GM19455 (cell line): ENCODE measurements at regions not wholly inside any gene's neighbourhood (a gene's known extent, or its start where the extent isn't known, plus 50 kb on each side); places are given as distances from the start of the nearest gene placed in this dataset.

Experiments used
- ATAC-seq: cut with Tn5 transposase; IDR thresholded peaks from one replicate; pipeline ENCODE4 v1.9.1; 2021; ENCODE audit not compliant: unreplicated experiment

DNA sequence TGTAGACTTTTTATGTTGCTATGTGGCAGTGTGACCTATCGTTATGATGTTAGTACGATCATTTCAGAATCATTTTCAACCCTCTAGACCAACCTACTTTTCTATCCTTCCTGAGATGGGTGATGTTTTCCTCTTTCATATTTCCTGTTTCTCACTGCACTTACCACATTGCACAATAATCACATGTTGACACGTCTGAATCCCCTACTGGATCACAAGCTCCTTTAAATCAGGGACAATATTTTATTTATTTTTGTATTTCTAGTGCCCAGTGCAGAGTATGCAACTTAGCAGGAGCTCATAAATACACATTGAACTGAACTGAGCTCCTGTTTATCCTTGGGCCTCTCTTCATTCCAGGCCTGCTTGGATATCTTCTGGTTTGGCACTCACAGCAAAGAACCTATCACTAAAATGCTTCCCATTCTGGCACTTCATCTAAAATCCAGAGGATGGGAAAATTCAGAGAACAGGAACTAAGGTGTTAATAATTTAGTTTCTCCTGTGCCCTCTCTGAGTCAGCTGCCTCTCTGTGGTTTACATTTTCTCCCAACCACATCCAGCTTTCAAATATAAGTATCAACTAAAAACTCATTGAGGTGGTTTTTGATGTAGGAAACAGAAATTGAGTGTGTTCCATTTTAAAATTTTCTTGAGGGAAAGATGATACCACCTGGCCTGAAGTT lies 69.4 kb upstream of the DYRK2 start:
- no peak for ATAC-seq

DNA sequence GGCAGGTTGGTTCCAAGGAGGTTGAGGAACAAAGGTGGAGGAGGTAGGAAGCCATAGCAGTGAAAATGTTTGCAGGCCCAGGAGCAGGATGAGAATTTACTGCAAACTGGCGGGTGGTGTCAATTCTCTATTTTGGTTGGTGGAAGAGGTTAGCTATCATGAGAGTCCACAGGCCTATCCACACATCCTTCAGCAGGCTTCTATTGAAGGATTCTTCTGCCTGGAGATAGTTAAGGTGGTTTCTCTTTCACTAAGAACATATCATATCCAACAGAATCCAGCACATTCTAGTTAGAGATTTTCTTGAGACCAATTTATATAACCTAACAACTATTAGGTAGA lies 68.9 kb upstream of the DYRK2 start:
- ATAC-seq = no peak

DNA sequence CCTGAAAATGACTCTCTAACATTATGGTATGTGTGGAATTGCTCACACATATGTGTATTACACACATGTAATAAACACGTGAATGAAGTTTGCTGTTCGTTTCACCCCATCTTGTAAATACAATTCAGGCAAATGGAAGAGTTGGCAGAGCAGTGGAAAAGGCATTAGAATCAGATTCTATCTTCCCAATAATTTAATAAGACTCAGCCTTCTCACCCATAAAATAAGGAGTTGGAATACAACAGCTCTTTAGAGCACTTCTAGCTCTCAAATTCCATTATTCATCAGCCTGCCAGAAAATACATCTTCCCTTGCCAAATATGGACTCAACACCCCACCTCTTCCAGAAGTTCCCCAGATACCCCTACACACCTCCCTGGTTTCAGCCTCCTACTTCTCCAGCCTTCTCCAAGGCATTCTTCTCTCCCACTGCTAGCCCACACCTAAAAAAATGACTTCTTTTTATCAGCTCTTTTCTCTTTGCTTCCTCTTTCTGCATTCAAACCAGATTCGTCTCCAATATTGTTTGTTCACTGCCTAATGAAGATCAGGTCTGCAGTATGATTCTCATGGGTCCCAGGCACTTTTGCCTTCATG lies 66.2 kb upstream of the DYRK2 start:
- ATAC-seq = no peak

DNA sequence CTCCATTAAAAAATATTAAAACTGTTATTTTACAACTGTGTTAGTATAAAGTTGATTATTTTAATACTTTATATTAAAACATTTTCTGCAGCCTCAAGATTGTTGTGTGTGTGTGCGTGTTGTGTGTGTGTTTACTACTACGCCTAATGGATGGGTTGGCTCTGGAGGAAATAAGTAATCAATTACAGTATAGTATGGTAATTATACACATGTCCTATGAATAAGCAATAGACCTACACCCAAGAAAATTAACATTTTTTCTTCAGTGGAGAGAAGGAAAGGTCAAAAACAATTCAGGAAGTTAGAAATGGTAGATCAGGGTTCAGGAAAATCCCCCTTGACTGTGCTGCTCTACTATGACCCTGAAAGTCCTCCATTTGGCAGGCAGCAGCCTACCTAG lies 65.7 kb upstream of the DYRK2 start:
- no peak for ATAC-seq

DNA sequence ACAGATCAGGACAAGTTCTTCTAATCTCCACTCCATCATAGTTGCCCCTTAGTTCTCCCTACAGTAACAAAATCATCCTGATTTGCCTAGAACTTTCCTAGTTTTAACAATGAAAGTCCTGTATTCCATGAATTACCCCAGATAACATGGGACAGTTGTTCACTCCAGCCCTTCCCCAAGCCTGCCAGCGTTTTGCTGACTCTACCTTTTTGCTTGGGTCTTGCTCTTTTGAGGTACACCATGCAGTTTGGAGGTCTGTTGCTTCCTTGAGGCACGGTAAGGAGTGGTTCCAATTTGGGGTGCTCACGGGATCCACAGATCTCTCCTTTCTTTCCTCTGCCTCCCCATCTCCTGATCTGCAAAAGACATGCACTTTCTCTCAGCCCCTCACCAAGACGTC lies 61.6 kb upstream of the DYRK2 start:
- ATAC-seq = no peak

DNA sequence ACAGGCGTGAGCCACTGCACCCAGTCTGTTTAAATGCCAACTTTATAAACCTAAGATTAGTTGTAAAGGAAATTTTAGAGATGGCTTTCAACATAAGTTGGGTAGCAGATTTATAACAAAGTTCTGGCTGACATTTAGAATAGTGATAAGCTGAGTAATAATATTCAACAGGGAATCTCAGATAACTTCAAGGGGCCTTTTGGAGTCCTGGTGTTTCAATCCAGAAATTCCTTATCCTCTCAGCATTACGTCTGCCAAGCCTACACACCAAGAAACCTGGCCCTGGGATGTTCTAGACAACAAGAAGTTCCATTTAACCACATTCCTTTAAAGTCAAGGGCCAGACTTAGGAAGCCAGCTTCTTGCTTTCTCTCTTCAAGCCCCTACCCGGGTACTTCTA lies 59.5 kb upstream of the DYRK2 start:
- no peak for ATAC-seq

DNA sequence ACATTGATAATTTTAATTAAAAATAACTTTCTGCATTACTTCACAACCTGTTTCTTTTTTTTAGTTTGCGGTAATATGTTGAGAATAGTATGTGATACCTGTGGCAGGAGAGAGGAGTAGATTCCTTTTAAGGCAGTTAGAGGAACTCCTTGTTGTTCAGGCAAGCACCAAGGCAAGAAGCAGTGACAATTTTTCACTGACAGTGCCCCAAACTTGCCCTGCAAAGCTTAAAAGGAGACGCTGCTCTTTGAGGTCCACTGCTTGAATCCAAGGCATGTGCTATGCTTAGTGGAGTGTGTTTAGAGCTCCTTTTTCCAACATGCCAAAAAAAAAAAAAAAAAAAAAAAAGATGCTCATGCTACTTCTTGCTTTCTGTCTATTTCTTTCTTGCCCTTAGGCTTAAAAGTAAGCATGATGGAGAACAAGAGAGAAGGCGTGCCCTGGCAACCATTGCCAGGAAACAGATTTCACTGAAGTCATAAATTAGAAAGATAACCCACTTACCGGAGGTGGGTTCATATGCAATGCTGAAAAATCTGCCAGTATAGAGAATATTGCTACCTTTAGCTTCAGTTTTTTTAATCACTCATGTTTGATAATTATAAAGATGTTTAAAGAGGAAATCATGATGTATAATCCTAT lies 58.3 kb upstream of the DYRK2 start:
- no peak for ATAC-seq

DNA sequence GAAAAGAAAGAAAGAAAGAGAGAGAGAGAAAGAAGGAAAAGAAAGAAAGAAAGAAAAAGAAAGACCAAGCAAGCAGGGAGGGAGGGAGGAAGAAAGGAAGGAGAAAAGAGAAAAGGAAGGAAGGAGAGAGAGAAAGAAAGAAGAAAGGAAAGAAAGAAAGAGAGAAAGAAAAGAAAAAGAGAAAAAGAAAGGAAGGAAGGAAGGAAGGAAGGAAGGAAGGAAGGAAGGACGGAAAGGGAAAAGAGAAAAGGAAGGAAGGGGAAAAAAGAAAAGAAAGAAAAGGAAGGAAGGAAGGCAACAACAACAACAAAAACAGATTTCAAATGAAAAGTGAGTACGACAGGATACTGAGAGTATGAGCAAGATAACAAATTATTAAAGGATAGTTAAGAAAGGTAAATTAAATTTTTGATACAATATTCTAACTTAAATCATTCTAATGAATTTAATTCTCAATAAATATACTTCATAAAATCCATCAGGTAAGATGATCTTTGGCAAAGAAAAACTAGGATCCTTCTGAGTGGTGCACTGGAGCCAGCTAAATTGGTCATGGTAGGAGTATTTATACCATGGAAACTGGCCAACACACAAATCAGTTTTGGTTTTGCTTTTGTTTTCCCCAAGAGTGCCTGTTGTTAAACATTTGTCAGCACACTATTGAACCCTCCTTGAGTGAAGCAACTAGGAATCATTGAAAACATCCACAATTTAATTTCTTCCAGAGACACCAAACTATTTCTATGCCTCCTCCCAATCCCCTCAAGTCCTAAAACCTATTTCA lies 56.1 kb upstream of the DYRK2 start:
- ATAC-seq = peak; percentile 82

DNA sequence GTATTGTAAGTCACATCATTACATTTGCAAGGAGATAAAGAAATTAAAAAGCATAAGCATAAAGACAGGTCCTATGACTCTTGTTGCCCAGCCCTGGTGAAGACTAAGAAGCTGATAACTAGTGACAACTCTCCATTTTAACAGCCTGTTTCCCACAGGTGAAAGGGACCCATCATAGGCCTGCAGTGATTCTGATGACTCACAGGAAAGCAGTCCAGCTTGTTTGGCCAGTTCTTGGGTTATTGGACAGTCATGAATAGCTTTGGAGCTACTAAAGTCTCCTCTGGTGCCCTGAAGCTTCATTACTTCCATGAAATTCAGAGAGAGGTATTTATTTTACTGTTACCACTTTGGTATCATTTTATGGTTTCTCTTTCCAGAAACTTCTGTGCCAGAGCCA lies 55.5 kb upstream of the DYRK2 start:
- ATAC-seq = peak; percentile 14

DNA sequence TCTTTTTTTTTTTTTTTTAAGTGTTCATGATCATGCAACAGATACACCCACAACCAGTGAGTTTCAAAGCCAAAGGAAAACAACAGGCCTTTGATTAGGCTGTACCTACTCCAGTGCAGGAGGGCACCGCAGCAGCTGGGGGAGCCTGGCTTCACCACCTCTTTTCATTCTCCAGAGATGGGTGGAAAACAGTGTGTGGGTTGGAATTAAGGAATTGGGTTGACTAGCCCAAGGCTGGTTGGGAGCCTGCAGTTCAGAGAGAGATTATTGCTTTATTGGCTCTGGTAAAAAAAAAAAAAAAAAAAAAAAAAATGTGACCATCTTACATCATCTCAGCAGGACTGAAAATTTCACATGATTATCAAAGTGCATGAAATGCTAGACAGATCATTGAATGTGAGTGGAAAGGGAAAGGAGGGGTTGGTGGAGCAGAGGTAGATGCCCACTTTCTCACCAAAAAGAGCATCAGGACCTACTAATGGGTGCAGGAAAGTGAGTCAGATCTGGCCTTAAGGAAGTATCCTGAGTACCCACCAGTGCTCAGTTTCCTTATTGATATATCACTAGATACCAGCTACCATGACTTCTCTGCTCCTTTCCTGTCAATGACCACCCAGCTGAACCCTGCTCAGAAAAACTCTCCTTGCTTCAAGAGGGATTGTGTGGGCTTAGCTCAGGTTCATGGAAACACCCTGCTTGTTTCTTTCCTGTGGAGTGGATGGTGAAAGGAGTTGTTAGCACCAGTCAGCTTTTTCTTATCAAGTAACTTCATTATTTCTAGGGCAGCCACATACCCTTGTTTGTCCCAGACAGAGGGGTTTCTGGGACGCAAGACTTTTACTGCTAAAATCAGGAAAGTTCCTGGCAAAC lies 54.8 kb upstream of the DYRK2 start:
- ATAC-seq = no peak

DNA sequence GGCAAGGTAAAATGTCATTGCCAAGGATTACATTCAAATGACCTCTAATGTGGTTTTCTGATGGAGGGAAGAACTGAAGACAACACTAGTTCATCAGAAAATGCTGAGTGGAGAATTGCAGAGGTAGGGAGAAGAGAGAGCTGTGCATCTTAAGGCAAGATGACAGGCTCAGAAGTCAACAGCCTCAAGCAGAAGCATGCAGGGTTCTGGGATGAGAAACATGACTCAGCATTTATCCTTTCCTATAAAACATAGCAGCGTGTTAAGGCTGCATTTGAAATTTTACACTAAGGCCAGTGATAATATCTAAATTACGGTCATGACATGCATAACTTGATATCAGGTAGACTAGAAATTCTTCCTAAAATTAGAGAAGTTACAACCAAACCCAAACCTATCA lies 53.7 kb upstream of the DYRK2 start:
- no peak for ATAC-seq

DNA sequence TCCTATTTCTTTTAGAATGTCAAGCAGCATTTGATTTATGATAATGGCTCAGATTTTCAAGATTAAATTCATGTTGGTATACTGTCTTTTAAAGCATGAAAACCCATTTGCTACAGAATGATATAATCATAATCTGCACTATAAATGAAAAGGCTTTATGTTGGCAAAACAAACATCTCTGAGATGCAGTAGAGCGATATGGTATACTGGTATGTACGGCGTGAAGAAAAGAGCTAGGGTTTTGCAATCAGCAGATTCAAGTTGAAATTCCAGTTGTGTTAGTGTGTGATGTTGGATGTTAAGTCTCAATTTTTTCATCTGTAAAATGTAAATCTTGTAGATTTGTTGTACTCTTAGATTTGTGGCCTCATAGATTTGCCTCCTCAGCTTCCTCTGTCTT lies 53.2 kb upstream of the DYRK2 start:
- ATAC-seq = no peak

DNA sequence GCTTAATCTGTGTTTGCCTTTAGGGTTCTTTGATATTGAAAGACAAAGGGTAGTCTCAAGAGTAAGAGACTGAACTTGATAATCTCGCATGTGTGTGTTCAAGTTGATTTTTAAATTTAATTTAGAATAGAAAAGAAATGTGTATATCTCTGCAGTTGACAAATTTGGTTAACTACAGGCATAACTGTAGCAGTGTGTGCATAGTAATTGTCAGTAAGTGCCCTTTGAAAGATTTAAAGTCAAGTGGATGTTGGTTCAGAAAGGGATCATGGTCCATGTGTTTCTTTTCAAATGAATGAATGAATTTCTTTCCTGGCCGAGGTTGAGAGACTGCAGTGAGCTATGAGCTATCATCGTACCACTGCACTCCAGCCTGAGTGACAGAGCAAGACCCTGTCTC lies 49.9 kb upstream of the DYRK2 start:
- no peak for ATAC-seq
